Kidney (tissue), 13 donors: ENCODE measurements at regions not wholly inside any gene's neighbourhood (a gene's known extent, or its start where the extent isn't known, plus 50 kb on each side); places are given as distances from the start of the nearest gene placed in this dataset.

Experiments
- DNase-seq, 5 donors: peaks; one replicate each; pipeline ENCODE4 v3.0.0-alpha.2; 2013 to 2020
- FAIRE-seq: peaks from 2 replicates; lab custom pipeline; 2012; peaks lifted over from hg19 to GRCh38; lab: Jason Lieb, UNC
- H3K27ac ChIP-seq, 2 donors: one replicate each; pipeline ENCODE4 v1.7.0; 2013; ENCODE audit warnings: low read depth in 2 of 2, low read length in 2 of 2, inconsistent platforms in 1 of 2
- H3K27me3 ChIP-seq: one replicate; pipeline ENCODE4 v1.7.1; 2013; ENCODE audit warnings: low read length, inconsistent platforms; ENCODE audit not compliant: control insufficient read depth, insufficient read depth
- H3K36me3 ChIP-seq, 3 donors: one replicate each; pipeline versions ENCODE4 v1.7.0 to v1.7.1; 2013; ENCODE audit warnings: low read length in 3 of 3, control low read depth in 1 of 3, inconsistent platforms in 1 of 3; ENCODE audit not compliant: insufficient read depth in 3 of 3, control insufficient read depth in 2 of 3
- H3K4me1 ChIP-seq, 3 donors: one replicate each; pipeline versions ENCODE4 v1.7.0 to v1.7.1; 2013; ENCODE audit warnings: low read length in 3 of 3, inconsistent platforms in 1 of 3, low read depth in 1 of 3; ENCODE audit not compliant: control insufficient read depth in 2 of 3, insufficient read depth in 2 of 3
- H3K4me3 ChIP-seq, 3 donors: one replicate each; pipeline versions ENCODE4 v1.7.0 to v1.8.1; 2013; ENCODE audit warnings: low read length in 3 of 3, control low read depth in 1 of 3, inconsistent platforms in 1 of 3
- H3K9ac ChIP-seq, 3 donors: one replicate each; pipeline versions ENCODE4 v1.7.0 to v1.7.1; 2013; ENCODE audit warnings: low read length in 3 of 3, control low read depth in 1 of 3, inconsistent platforms in 1 of 3
- H3K9me3 ChIP-seq, 3 donors: one replicate each; pipeline versions ENCODE4 v1.7.0 to v1.7.1; 2013; ENCODE audit warnings: low read length in 3 of 3, control low read depth in 1 of 3, inconsistent platforms in 1 of 3; ENCODE audit not compliant: control insufficient read depth in 2 of 3, insufficient read depth in 1 of 3
- intact Hi-C: fragments of 100-400 bp; cut with DNase I; formaldehyde crosslinking; loops from one replicate; pipeline ENCODE4 v1.11.1; 2022
- TF ChIP-seq, protein P1 (sequence below): IDR thresholded peaks from 3 replicates; pipeline ENCODE4 v1.5.1; 2012; ENCODE audit warnings: mild to moderate bottlenecking, moderate library complexity, borderline replicate concordance; ENCODE audit not compliant: insufficient read depth; ENCODE audit errors: extremely low read depth
- donor health status: control.
- donor health status: control.
- donor health status: control.
- donor health status: control.
- donor health status: control.
- donor health status: DM: yes; HTN: yes; CAD: no.
- donor health status: Normal renal cell carcinoma (clear cell type).

DNA sequence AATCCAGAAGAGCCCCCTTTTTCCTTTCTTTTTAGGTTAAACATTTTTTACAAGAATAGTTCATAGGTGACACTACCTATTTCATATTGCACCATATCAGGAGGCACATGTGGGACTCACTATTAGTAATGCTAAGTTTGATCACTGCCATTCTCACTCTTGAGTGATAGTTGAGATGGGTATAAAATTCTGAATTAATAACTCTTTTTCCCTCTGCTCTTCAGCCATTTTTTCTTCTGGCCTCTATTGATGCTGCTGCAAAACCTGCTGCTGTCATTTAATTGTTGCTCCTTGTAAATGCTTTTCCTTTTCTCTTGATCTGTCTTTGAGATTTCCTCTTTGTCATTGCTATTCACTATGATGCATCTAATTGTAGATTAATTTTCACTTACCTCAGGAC is 482.0 kb downstream of the MID1IP1 start:
- H3K27me3 ChIP-seq: no peaks in the 10 kb centered on the region
- no peaks in the 10 kb centered on the region for H3K36me3 ChIP-seq
- DNase-seq (no peak), FAIRE-seq (no peak)
- no peak overlapping the region for H3K27ac ChIP-seq
- peaks cover 0 to 3% (median 2%) of the 10 kb centered on the region in 3 donors for H3K9me3 ChIP-seq
- TF ChIP-seq, protein P1, sequence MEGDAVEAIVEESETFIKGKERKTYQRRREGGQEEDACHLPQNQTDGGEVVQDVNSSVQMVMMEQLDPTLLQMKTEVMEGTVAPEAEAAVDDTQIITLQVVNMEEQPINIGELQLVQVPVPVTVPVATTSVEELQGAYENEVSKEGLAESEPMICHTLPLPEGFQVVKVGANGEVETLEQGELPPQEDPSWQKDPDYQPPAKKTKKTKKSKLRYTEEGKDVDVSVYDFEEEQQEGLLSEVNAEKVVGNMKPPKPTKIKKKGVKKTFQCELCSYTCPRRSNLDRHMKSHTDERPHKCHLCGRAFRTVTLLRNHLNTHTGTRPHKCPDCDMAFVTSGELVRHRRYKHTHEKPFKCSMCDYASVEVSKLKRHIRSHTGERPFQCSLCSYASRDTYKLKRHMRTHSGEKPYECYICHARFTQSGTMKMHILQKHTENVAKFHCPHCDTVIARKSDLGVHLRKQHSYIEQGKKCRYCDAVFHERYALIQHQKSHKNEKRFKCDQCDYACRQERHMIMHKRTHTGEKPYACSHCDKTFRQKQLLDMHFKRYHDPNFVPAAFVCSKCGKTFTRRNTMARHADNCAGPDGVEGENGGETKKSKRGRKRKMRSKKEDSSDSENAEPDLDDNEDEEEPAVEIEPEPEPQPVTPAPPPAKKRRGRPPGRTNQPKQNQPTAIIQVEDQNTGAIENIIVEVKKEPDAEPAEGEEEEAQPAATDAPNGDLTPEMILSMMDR: no peak
- H3K4me1 ChIP-seq: no peaks in the 10 kb centered on the region
- intact Hi-C loops: no loop called here
- no peak overlapping the region for H3K9ac ChIP-seq
- H3K4me3 ChIP-seq: no peak overlapping the region

DNA sequence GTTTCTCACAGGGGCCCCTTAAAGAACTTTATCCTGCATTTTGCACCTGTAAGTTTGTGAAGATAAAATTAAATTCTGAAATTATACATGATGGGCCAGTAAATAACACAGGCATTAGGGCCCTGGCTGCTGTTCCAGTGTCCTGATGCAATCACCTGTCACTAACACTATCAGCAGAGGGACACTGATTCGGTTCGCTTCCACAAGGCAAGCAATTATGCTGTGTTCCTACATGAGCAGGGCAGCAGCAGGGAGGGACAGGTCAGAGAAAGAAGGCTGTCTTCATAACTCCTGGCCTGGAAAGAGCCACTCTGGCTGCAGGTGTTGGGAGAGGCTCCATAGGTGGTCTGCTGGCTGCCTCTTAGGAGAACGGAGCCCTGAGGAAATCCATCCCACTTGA is 487.3 kb downstream of the MID1IP1 start:
- H3K27ac ChIP-seq: no peak overlapping the region
- no peak overlapping the region for H3K9ac ChIP-seq
- no peaks in the 10 kb centered on the region for H3K36me3 ChIP-seq
- no peaks in the 10 kb centered on the region for H3K4me1 ChIP-seq
- DNase-seq (no peak), FAIRE-seq (no peak)
- peaks cover 0 to 1% (median 0%) of the 10 kb centered on the region in 3 donors for H3K9me3 ChIP-seq
- TF ChIP-seq, protein P1: no peak
- intact Hi-C loops: no loop called here
- H3K27me3 ChIP-seq: no peaks in the 10 kb centered on the region
- no peak overlapping the region for H3K4me3 ChIP-seq

- no peaks in the 10 kb centered on the region for H3K9me3 ChIP-seq
- no peaks in the 10 kb centered on the region for H3K4me1 ChIP-seq
- no peak for FAIRE-seq
- H3K27me3 ChIP-seq: no peaks in the 10 kb centered on the region
- no peaks in the 10 kb centered on the region for H3K36me3 ChIP-seq
- intact Hi-C loops: no loop called here
- DNase-seq: no peak
- H3K9ac ChIP-seq: no peak overlapping the region
- no peak overlapping the region for H3K4me3 ChIP-seq
- H3K27ac ChIP-seq: no peak overlapping the region
- TF ChIP-seq, protein P1: no peak
Measured at GRCh38 chrX:39289827-39290226, 488.6 kb downstream of the MID1IP1 start.

GRCh38 chrX:39293203-39293602 is 491.9 kb downstream of the MID1IP1 start:
- H3K4me1 ChIP-seq: no peaks in the 10 kb centered on the region
- no peak overlapping the region for H3K9ac ChIP-seq
- DNase-seq (no peak), FAIRE-seq (no peak)
- TF ChIP-seq, protein P1: no peak
- intact Hi-C loops: no loop called here
- H3K27me3 ChIP-seq: no peaks in the 10 kb centered on the region
- H3K4me3 ChIP-seq: no peak overlapping the region
- no peaks in the 10 kb centered on the region for H3K36me3 ChIP-seq
- no peak overlapping the region for H3K27ac ChIP-seq
- no peaks in the 10 kb centered on the region for H3K9me3 ChIP-seq
